IgD-negative memory B cell (primary cell): ENCODE measurements at regions not wholly inside any gene's neighbourhood (a gene's known extent, or its start where the extent isn't known, plus 50 kb on each side); places are given as distances from the start of the nearest gene placed in this dataset.

Experiments used
- H3K27ac Mint-ChIP-seq, 3 donors: one replicate each; pipeline ENCODE4 v1.8.0; 2020 to 2022; ENCODE audit warnings: mild to moderate bottlenecking in 3 of 3, mixed read lengths in 3 of 3, moderate library complexity in 1 of 3
- H3K27me3 Mint-ChIP-seq: one replicate; pipeline ENCODE4 v1.8.0; 2021; ENCODE audit warnings: mixed read lengths
- H3K36me3 Mint-ChIP-seq: one replicate; pipeline ENCODE4 v1.8.0; 2020; ENCODE audit warnings: mild to moderate bottlenecking, mixed read lengths
- H3K4me1 Mint-ChIP-seq, 3 donors: one replicate each; pipeline ENCODE4 v1.8.0; 2020 to 2022; ENCODE audit warnings: mixed read lengths in 3 of 3, mild to moderate bottlenecking in 1 of 3
- H3K4me3 Mint-ChIP-seq, 4 donors: one replicate each; pipeline ENCODE4 v1.8.0; 2020 to 2022; ENCODE audit warnings: mild to moderate bottlenecking in 4 of 4, mixed read lengths in 4 of 4, moderate library complexity in 3 of 4
- H3K9me3 Mint-ChIP-seq, 3 donors: one replicate each; pipeline ENCODE4 v1.8.0; 2020 to 2021; ENCODE audit warnings: mixed read lengths in 3 of 3, mild to moderate bottlenecking in 1 of 3

GRCh38 chr20:24042646-24043045, 54.1 kb upstream of the GGTLC1 start:
- Mint-ChIP-seq H3K4me1 (no peaks in the 10 kb centered on the region), H3K36me3 (no peaks in the 10 kb centered on the region), H3K4me3 (no peak overlapping the region), H3K9me3 (no peaks in the 10 kb centered on the region), H3K27me3 (peaks cover 2% of the 10 kb centered on the region), H3K27ac (no peak overlapping the region)

DNA sequence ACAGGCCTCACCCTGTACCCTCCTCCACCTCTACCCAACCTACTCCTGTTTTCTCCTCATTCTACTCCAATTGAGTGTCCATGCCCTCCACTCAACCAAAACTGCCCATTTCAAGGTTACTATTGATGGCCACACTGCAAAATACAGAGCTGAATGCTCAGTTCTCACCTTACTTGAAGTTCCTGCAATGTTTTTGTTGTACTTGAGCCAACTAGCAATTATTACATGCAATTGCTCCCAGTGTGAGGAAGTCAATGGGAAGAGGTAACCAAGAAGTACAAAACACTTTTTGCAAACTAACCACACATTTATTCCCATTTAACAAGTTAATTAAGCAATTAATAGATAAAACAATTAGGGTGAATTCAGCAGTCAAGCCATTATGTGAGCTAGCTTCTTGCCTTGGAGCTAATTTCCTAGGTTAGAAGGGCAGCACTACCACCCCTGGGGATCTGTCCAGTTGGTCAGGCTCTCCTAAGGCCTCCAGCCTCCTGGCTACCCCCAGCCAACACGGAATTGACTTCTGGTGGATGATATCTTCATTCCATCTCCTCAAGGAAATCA, 52.4 kb upstream of the GGTLC1 start:
- H3K4me3 Mint-ChIP-seq = no peak overlapping the region
- no peaks in the 10 kb centered on the region for H3K36me3 Mint-ChIP-seq
- H3K4me1 Mint-ChIP-seq = no peaks in the 10 kb centered on the region

GRCh38 chr20:24039196-24039595, 50.6 kb upstream of the GGTLC1 start:
- Mint-ChIP-seq H3K36me3 (no peaks in the 10 kb centered on the region), H3K9me3 (no peaks in the 10 kb centered on the region), H3K27ac (no peak overlapping the region), H3K27me3 (peaks cover 2% of the 10 kb centered on the region), H3K4me1 (no peaks in the 10 kb centered on the region), H3K4me3 (no peak overlapping the region)

More for the DNA sequence above, 52.4 kb upstream of the GGTLC1 start:
- Mint-ChIP-seq H3K27ac (no peak overlapping the region), H3K27me3 (peaks cover 2% of the 10 kb centered on the region), H3K9me3 (no peaks in the 10 kb centered on the region)
